SU-DHL-6 (cell line): ENCODE measurements at regions not wholly inside any gene's neighbourhood (a gene's known extent, or its start where the extent isn't known, plus 50 kb on each side); places are given as distances from the start of the nearest gene placed in this dataset.

Source experiments
- CTCF ChIP-seq: fragments of 200-600 bp; sonication (generic); IDR thresholded peaks from one replicate; pipeline ENCODE4 v1.5.1; 2017; ENCODE audit warnings: antibody characterized with exemption, mild to moderate bottlenecking, low read length, moderate library complexity; ENCODE audit not compliant: insufficient read depth, poor library complexity, severe bottlenecking
- EZH2phosphoT487 ChIP-seq: fragments of 200-600 bp; sonication (generic), shearing (Covaris generic); conservative IDR thresholded peaks from 2 replicates; pipeline ENCODE4 v1.6.1; 2018; ENCODE audit warnings: mild to moderate bottlenecking, antibody characterized with exemption, low read length, moderate library complexity, mixed read lengths

- no peak for TF ChIP-seq CTCF
- TF ChIP-seq EZH2phosphoT487 = no peak
These were observed 589.1 kb downstream of the TRIML1 start for GRCh38 chr4:188728359-188728758.
